ENCODE measurements at regions not wholly inside any gene's neighbourhood (a gene's known extent, or its start where the extent isn't known, plus 50 kb on each side); places are given as distances from the start of the nearest gene placed in this dataset.

DNA sequence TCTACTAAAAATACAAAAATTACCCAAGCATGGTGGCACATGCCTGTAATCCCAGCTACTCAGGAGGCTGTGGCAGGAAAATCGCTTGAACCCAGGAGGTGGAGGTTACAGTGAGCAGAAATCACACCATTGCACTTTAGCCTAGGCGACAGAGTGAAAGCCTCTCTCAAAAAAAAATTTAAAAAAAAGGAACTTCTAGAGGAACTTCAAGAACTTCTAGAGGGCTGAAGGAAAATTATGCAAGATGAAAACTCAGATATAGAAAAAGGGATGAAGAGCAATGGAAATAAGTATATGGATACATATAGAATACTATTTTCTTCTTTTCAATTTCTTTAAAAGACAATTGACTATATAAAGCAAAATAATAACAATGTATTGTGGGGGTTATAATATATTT is 51.2 kb upstream of the PRR5 start:
- no peak overlapping the region for H3K4me3 ChIP-seq
- no peaks in the 10 kb centered on the region for H3K27me3 ChIP-seq
- H3K27ac ChIP-seq, result no peak overlapping the region
- DNase-seq (no peak), ATAC-seq (no peak), FAIRE-seq (no peak)
- H3K36me3 ChIP-seq, result no peaks in the 10 kb centered on the region
- no peaks in the 10 kb centered on the region for H3K4me1 ChIP-seq
- intact Hi-C loops (cut with DNase I), result no loop called here
- TF ChIP-seq CTCF (IDR thresholded peaks at IDR 0.05), result no peak
- no peaks in the 10 kb centered on the region for H3K9me3 ChIP-seq
- 65 to 74% methylated on average over 2 of the region's 2 CpGs for WGBS, 2 donors

GRCh38 chr22:44648821-44649565 is 53.0 kb upstream of the PRR5 start:
- TF ChIP-seq CTCF (IDR thresholded peaks at IDR 0.05), result no peak
- no peaks in the 10 kb centered on the region for H3K9me3 ChIP-seq
- no peaks in the 10 kb centered on the region for H3K4me1 ChIP-seq
- H3K36me3 ChIP-seq, result no peaks in the 10 kb centered on the region
- 64 to 65% methylated on average over 20 of the region's 20 CpGs for WGBS, 2 donors
- no peak overlapping the region for H3K27ac ChIP-seq
- H3K4me3 ChIP-seq, result no peak overlapping the region
- DNase-seq (no peak), FAIRE-seq (no peak), ATAC-seq (peak in 3 of 4 donors; percentile 21 to 74 (median 62))
- peaks cover 0 to 3% (median 0%) of the 10 kb centered on the region in 4 donors for H3K27me3 ChIP-seq
- intact Hi-C loops (cut with DNase I), result no loop called here

DNA sequence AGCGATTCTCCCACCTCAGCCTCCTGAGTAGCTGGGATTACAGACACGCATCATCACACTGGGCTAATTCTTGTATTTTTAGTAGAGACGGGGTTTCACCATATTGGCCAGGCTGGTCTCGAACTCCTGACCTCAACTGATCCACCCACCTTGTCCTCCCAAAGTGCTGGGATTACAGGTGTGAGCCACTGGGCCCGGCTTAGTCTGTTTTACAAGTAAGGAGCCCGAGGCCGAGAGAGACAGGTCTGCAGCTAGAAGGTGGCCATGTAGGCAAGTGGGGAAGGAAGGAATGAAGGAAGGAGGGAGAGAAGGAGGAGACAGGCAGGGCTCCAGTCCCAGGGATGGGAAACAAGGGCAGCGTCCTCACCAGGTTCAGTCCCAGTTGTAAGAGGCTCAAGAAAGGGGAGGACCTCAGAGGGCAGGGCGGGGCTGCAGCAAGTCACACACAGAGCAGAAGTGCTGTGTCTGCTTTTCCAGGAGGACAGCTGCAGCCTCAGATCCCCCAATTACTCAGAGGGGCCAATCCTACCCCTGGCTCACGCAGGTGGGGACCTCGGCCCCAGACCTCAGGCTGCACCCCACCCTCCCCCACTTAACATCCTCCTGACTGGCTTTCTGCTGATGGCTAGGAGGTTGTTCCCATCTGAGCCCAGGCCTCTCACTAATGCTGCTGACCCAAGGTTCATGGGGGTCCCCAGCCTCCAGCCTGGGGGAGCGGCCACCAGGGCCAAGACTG is 53.8 kb upstream of the PRR5 start:
- no peak overlapping the region for H3K27ac ChIP-seq
- 52 to 61% methylated on average over 12 of the region's 12 CpGs for WGBS, 2 donors
- TF ChIP-seq CTCF (IDR thresholded peaks at IDR 0.05), result no peak
- peaks cover 0 to 3% (median 0%) of the 10 kb centered on the region in 4 donors for H3K27me3 ChIP-seq
- intact Hi-C loops (cut with DNase I), result no loop called here
- FAIRE-seq, result no peak
- H3K9me3 ChIP-seq, result no peaks in the 10 kb centered on the region
- ATAC-seq, result peak in 3 of 4 donors; percentile 15 to 73 (median 38)
- no peak for DNase-seq
- no peaks in the 10 kb centered on the region for H3K36me3 ChIP-seq
- no peaks in the 10 kb centered on the region for H3K4me1 ChIP-seq
- no peak overlapping the region for H3K4me3 ChIP-seq

GRCh38 chr22:44647141-44647540 is 54.9 kb upstream of the PRR5 start:
- H3K4me3 ChIP-seq, result no peak overlapping the region
- no peaks in the 10 kb centered on the region for H3K4me1 ChIP-seq
- intact Hi-C loops (cut with DNase I), result no loop called here
- ATAC-seq (no peak), DNase-seq (no peak), FAIRE-seq (no peak)
- H3K9me3 ChIP-seq, result no peaks in the 10 kb centered on the region
- H3K27me3 ChIP-seq, result peaks cover 0 to 3% (median 0%) of the 10 kb centered on the region in 4 donors
- no peaks in the 10 kb centered on the region for H3K36me3 ChIP-seq
- no peak for TF ChIP-seq CTCF (IDR thresholded peaks at IDR 0.05)
- H3K27ac ChIP-seq, result no peak overlapping the region
- WGBS, 2 donors, result 64 to 81% methylated on average over 7 of the region's 7 CpGs

- ATAC-seq, result no peak
- Histone ChIP-seq H3K27me3 (peaks cover 0 to 3% (median 0%) of the 10 kb centered on the region in 4 donors), H3K4me1 (no peaks in the 10 kb centered on the region), H3K9me3 (no peaks in the 10 kb centered on the region), H3K36me3 (no peaks in the 10 kb centered on the region), H3K4me3 (no peak overlapping the region), H3K27ac (no peak overlapping the region)
- FAIRE-seq, result no peak
- no peak for TF ChIP-seq CTCF (IDR thresholded peaks at IDR 0.05)
- 68 to 73% methylated on average over 6 of the region's 6 CpGs for WGBS, 2 donors
- intact Hi-C loops (cut with DNase I), result no loop called here
- no peak for DNase-seq
Measured at GRCh38 chr22:44646668-44647067, 55.3 kb upstream of the PRR5 start.

Measured in pancreas (tissue), 10 donors.